Right lobe of liver (tissue), 4 donors: ENCODE measurements at regions not wholly inside any gene's neighbourhood (a gene's known extent, or its start where the extent isn't known, plus 50 kb on each side); places are given as distances from the start of the nearest gene placed in this dataset.

Experiments used
- CTCF ChIP-seq, 4 donors: fragments of 200-600 bp in 3 of 4; fragments of 450-650 bp in 1 of 4; IDR thresholded peaks; one replicate each; pipeline versions ENCODE4 v1.5.1 to v1.8.0; 2016 to 2022; ENCODE audit warnings: antibody characterized with exemption in 4 of 4, mild to moderate bottlenecking in 2 of 4
- POLR2A ChIP-seq: fragments of 450-650 bp; IDR thresholded peaks from one replicate; pipeline ENCODE4 v1.6.1; 2017; ENCODE audit warnings: antibody characterized with exemption, mild to moderate bottlenecking
- donor health status: DM: no; HTN: no; CAD: no.
- donor health status: DM: no; HTN: no; CAD: no.
- donor health status: DM: no; HTN: yes; CAD: no.

- no peak for TF ChIP-seq POLR2A
- no peak for TF ChIP-seq CTCF (IDR thresholded peaks at IDR 0.05)
Observed at GRCh38 chr19:46962030-46962570, 57.5 kb upstream of the NPAS1 start.
